GM12865 (cell line): ENCODE measurements at regions not wholly inside any gene's neighbourhood (a gene's known extent, or its start where the extent isn't known, plus 50 kb on each side); places are given as distances from the start of the nearest gene placed in this dataset.
"Not testable (repeated sequence)": the region's sequence is repeated elsewhere in the genome, so short reads cannot be mapped to it uniquely, and the experiment has no call there.

Experiments
- DNase-seq: peaks from one replicate; pipeline ENCODE4 v3.0.0; 2010; ENCODE audit warnings: low read depth
- H3K4me3 ChIP-seq: 2 replicates; pipeline ENCODE4 v1.5.1; 2011; ENCODE audit warnings: mild to moderate bottlenecking, low read depth, low read length, control low read depth
- TF ChIP-seq, protein P1 (sequence below): IDR thresholded peaks from 2 replicates; pipeline ENCODE4 v1.5.1; 2011; ENCODE audit warnings: low read length, control low read depth, low read depth, inconsistent platforms; ENCODE audit not compliant: insufficient read depth; ENCODE audit errors: missing control alignments

DNA sequence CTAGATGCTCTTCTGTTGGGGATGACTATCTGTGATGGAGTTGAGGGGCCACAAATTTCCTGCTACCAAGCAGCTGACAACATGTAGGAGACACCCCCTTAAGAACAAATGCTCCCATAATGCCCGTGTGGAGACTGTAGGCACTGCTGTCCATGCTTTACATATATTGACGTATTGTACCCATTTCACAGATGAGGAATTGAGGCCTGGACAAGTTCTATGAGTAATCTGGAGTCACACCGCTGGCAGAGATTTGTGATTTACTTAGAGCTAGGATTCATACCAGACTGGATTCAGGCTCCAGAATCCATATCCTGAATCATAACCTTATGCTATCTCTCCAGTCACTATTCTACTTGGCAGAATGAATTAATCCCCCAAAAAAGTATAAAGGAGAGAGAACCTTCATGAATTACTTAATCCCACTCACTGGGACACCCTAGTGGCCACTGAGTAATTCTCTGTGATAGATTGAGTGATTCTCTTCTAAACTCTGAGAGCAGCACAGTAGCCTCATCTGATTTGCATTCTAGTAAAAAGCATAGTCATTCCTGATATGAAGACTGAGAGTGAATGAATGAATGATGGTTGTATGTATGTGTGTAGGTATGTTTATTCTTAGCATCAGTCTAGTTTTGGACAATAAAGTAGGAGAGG, 460.7 kb upstream of the MEIS1 start:
- DNase-seq = peak; percentile 9
- H3K4me3 ChIP-seq = no peak overlapping the region
- TF ChIP-seq, protein P1, sequence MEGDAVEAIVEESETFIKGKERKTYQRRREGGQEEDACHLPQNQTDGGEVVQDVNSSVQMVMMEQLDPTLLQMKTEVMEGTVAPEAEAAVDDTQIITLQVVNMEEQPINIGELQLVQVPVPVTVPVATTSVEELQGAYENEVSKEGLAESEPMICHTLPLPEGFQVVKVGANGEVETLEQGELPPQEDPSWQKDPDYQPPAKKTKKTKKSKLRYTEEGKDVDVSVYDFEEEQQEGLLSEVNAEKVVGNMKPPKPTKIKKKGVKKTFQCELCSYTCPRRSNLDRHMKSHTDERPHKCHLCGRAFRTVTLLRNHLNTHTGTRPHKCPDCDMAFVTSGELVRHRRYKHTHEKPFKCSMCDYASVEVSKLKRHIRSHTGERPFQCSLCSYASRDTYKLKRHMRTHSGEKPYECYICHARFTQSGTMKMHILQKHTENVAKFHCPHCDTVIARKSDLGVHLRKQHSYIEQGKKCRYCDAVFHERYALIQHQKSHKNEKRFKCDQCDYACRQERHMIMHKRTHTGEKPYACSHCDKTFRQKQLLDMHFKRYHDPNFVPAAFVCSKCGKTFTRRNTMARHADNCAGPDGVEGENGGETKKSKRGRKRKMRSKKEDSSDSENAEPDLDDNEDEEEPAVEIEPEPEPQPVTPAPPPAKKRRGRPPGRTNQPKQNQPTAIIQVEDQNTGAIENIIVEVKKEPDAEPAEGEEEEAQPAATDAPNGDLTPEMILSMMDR = peak; percentile 23

DNA sequence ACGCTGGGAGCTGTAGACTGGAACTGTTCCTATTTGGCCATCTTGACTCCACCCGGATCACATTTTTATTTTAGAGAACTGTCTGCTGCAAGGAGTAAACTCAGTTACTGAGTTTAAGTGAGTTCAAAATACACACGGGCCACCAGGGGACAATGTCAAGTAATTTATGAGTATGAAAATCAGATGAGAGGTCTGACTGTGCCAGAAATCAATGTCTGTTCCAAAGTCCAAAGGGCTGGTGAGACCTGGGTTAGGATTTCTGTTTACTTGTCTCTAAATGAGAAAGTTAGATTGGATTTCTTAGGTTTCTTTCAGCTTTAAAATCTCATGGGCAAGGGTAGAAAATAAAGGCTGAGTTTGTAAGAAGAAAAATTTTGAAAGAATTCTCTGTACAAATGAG, 465.8 kb upstream of the MEIS1 start:
- no peak for DNase-seq
- no peak overlapping the region for H3K4me3 ChIP-seq
- TF ChIP-seq, protein P1 = no peak

DNA sequence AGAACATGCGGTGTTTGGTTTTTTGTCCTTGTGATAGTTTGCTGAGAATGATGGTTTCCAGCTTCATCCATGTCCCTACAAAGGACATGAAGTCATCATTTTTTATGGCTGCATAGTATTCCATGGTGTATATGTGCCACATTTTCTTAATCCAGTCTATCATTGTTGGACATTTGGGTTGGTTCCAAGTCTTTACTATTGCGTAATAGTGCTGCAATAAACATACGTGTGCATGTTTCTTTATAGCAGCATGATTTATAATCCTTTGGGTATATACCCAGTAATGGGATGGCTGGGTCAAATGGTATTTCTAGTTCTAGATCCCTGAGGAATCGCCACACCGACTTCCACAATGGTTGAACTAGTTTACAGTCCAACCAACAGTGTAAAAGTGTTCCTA, 471.6 kb upstream of the MEIS1 start:
- H3K4me3 ChIP-seq, DNase-seq: not testable (repeated sequence)

DNA sequence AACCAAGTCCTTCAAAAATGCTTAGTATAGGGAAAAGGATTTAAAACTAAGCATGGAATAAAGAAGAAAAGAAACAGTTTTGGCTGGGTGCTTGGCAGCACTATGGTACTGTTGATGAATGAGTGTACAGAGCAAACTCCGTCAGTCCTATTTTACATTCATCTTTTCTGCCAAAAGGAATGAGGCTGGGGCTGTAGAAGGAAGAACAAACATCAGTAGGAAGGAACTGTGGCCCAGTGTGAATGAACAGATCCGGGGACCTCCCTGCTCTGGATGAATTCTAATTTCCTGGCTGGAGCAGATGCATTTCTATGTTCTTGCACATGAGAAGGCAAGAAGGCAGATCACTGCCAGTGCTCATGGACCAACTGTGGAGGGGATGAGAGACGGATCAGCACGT, 474.0 kb upstream of the MEIS1 start:
- DNase-seq = no peak
- TF ChIP-seq, protein P1 = no peak
- H3K4me3 ChIP-seq = no peak overlapping the region

DNA sequence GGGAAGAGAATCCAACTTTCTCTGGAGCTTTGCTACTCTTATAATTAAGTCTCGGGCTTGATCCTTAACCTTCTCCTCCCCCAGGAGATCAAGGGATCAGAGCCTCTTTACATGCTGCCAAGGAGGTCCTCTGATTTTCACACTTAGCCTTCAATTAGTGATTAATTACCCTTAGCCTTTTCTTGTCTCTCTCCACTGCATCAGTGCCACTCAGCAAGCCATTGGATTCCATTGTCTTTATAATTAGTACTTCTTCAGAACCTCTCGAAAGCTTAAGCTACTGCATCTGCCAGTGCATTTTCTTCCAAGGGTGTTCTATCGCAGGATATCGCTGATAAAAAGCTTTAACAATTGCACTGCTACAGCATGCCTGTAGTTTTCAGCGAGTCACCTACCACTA, 477.0 kb upstream of the MEIS1 start:
- DNase-seq = no peak
- H3K4me3 ChIP-seq = no peak overlapping the region
- TF ChIP-seq, protein P1 = no peak

DNA sequence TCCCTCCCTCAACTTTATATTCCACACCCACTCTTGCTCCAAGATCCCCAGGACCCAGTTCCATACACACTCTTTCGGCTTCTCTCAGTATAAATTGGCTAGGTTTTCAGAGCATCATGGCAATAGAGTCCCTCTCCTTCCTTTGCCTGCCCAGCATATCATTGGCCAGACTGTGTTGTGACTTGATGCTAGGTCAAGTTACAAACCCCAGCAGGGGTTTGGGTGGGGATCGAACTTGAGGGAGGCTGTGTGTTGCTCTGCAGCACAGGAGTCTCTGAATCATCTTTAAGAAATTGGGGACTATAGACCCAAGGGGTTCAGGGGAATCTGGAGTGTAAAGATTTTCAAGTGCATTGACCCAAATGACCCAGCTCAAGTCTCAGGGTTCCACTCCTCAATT, 477.5 kb upstream of the MEIS1 start:
- no peak overlapping the region for H3K4me3 ChIP-seq
- TF ChIP-seq, protein P1 = no peak
- no peak for DNase-seq

DNA sequence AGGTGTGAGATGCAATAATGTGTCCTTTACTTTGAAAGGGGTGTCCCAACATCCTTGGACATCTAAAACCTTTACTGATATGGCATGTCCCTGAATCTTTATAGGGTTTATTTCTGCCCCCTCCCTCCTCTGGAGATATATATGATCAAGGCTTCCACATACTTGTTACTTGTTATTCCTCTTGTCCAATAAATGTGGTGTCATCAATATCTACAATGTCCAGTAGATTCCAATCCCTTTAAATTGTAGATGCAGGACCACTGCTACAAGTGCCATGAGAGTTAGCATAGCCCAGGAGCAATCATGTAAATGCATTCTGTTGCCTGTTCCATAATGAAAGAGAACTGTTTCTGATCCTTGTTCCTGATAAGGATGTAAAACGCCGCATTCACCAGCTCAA, 479.7 kb upstream of the MEIS1 start:
- TF ChIP-seq, protein P1 = no peak
- no peak for DNase-seq
- H3K4me3 ChIP-seq = no peak overlapping the region
